ENCODE measurements at regions not wholly inside any gene's neighbourhood (a gene's known extent, or its start where the extent isn't known, plus 50 kb on each side); places are given as distances from the start of the nearest gene placed in this dataset.
"Not testable (repeated sequence)": the region's sequence is repeated elsewhere in the genome, so short reads cannot be mapped to it uniquely, and the experiment has no call there.

- DNase-seq: no peak
Measured at GRCh38 chrX:122591546-122591945, 592.5 kb upstream of the GRIA3 start.

GRCh38 chrX:122596998-122597397 lies 587.1 kb upstream of the GRIA3 start:
- DNase-seq: no peak

GRCh38 chrX:122622795-122623194 lies 561.3 kb upstream of the GRIA3 start:
- no peak for DNase-seq

- no peak for DNase-seq
Measured at GRCh38 chrX:122625239-122625638, 558.8 kb upstream of the GRIA3 start.

- no peak for DNase-seq
Measured at GRCh38 chrX:122625821-122626220, 558.3 kb upstream of the GRIA3 start.

GRCh38 chrX:122626871-122627270 lies 557.2 kb upstream of the GRIA3 start:
- DNase-seq: no peak

- no peak for DNase-seq
Measured at GRCh38 chrX:122641136-122641535, 542.9 kb upstream of the GRIA3 start.

- no peak for DNase-seq
Measured at GRCh38 chrX:122641826-122642225, 542.3 kb upstream of the GRIA3 start.

GRCh38 chrX:122655256-122655655 lies 528.8 kb upstream of the GRIA3 start:
- DNase-seq: not testable (repeated sequence)

- no peak for DNase-seq
Measured at GRCh38 chrX:122666601-122667000, 517.5 kb upstream of the GRIA3 start.

- no peak for DNase-seq
Measured at GRCh38 chrX:122667667-122668066, 516.4 kb upstream of the GRIA3 start.

GRCh38 chrX:122703762-122704161 lies 480.3 kb upstream of the GRIA3 start:
- no peak for DNase-seq

- no peak for DNase-seq
Measured at GRCh38 chrX:122739770-122740169, 444.3 kb upstream of the GRIA3 start.

GRCh38 chrX:122770581-122770980 lies 413.5 kb upstream of the GRIA3 start:
- peak; percentile 11 for DNase-seq

- DNase-seq: no peak
Measured at GRCh38 chrX:122771933-122772332, 412.1 kb upstream of the GRIA3 start.

- no peak for DNase-seq
Measured at GRCh38 chrX:122777766-122778165, 406.3 kb upstream of the GRIA3 start.

GRCh38 chrX:122783918-122784317 lies 400.2 kb upstream of the GRIA3 start:
- DNase-seq: no peak

GRCh38 chrX:122787231-122787630 lies 396.8 kb upstream of the GRIA3 start:
- DNase-seq: no peak

- DNase-seq: no peak
Measured at GRCh38 chrX:122788216-122788615, 395.9 kb upstream of the GRIA3 start.

- no peak for DNase-seq
Measured at GRCh38 chrX:122790376-122791095, 393.5 kb upstream of the GRIA3 start.

GRCh38 chrX:122813876-122814275 lies 370.2 kb upstream of the GRIA3 start:
- no peak for DNase-seq

GRCh38 chrX:122816288-122816687 lies 367.8 kb upstream of the GRIA3 start:
- DNase-seq: no peak

- no peak for DNase-seq
Measured at GRCh38 chrX:122817321-122817955, 366.6 kb upstream of the GRIA3 start.

GRCh38 chrX:122818068-122818467 lies 366.0 kb upstream of the GRIA3 start:
- DNase-seq: no peak

- no peak for DNase-seq
Measured at GRCh38 chrX:122833230-122833629, 350.8 kb upstream of the GRIA3 start.

All from COR-L47 (cell line).